Esophagus muscularis mucosa (tissue), 4 donors: ENCODE measurements at regions not wholly inside any gene's neighbourhood (a gene's known extent, or its start where the extent isn't known, plus 50 kb on each side); places are given as distances from the start of the nearest gene placed in this dataset.

Source experiments
- DNase-seq: peaks from one replicate; pipeline ENCODE4 v3.0.0-alpha.2; 2017; ENCODE audit errors: extremely low spot score
- H3K27ac ChIP-seq, 4 donors: fragments of 200-600 bp; sonication (generic); replicated peaks in 1 of 4; 1 replicate in 3 of 4; 2 replicates in 1 of 4; pipeline ENCODE4 v1.5.1; 2016 to 2019; ENCODE audit warnings: mild to moderate bottlenecking in 1 of 4
- H3K27me3 ChIP-seq, 4 donors: fragments of 200-600 bp; sonication (generic); one replicate each; pipeline versions ENCODE4 v1.5.1 to v1.6.0; 2016 to 2019
- H3K36me3 ChIP-seq, 4 donors: fragments of 200-600 bp; sonication (generic); one replicate each; pipeline ENCODE4 v1.5.1; 2016 to 2019
- H3K4me1 ChIP-seq, 4 donors: fragments of 200-600 bp; sonication (generic); one replicate each; pipeline ENCODE4 v1.5.1; 2016 to 2019
- H3K4me3 ChIP-seq, 4 donors: fragments of 200-600 bp; sonication (generic); 1 replicate in 2 of 4; 2 replicates in 2 of 4; pipeline ENCODE4 v1.5.1; 2016 to 2019; ENCODE audit warnings: mild to moderate bottlenecking in 4 of 4, moderate library complexity in 1 of 4
- H3K9me3 ChIP-seq, 4 donors: fragments of 200-600 bp; sonication (generic); 1 replicate in 3 of 4; 2 replicates in 1 of 4; pipeline ENCODE4 v1.5.1; 2016 to 2019
- EP300 ChIP-seq: sonication (generic); formaldehyde crosslinking; IDR thresholded peaks from one replicate; pipeline ENCODE4 v1.6.1; 2017; ENCODE audit warnings: antibody characterized with exemption
- POLR2A ChIP-seq: fragments of 450-650 bp; IDR thresholded peaks from one replicate; pipeline ENCODE4 v1.6.1; 2017; ENCODE audit warnings: antibody characterized with exemption, moderate library complexity, mild to moderate bottlenecking, low read depth
- POLR2AphosphoS5 ChIP-seq, 2 donors: sonication (generic); formaldehyde crosslinking; IDR thresholded peaks; one replicate each; pipeline ENCODE4 v1.6.1; 2017; ENCODE audit warnings: antibody characterized with exemption in 2 of 2
- WGBS: methylation state at CpG from one replicate; pipeline ENCODE4 v1.1.5; 2018; 5-methylcytosine and 5-hydroxymethylcytosine counted together
- intact Hi-C: fragments of 100-400 bp; cut with DNase I; formaldehyde crosslinking; loops from one replicate; pipeline ENCODE4 v1.15.1; 2023
- TF ChIP-seq, protein P1 (sequence below), 3 experiments: fragments of 200-600 bp in 2 of 3; fragments of 450-650 bp in 1 of 3; sonication (generic) in 2 of 3; IDR thresholded peaks; one replicate each; pipeline ENCODE4 v1.5.1; 2017 to 2019; ENCODE audit warnings: antibody characterized with exemption in 3 of 3, mild to moderate bottlenecking in 2 of 3, moderate library complexity in 1 of 3

GRCh38 chr2:181805228-181806038 lies 86.1 kb upstream of the ITPRID2 start:
- no peaks in the 10 kb centered on the region for H3K36me3 ChIP-seq
- H3K4me1 ChIP-seq = peaks cover 10 to 24% (median 17%) of the 10 kb centered on the region in 4 donors
- H3K27me3 ChIP-seq = no peaks in the 10 kb centered on the region
- peak overlapping the region in 2 of 4 donors; percentile 7 to 16 for H3K27ac ChIP-seq
- H3K9me3 ChIP-seq = no peaks in the 10 kb centered on the region
- intact Hi-C loops = no loop called here
- WGBS = 24% methylated on average over 3 of the region's 3 CpGs
- no peak overlapping the region for H3K4me3 ChIP-seq
- TF ChIP-seq POLR2A (no peak), EP300 (no peak), POLR2AphosphoS5 (IDR thresholded peaks at IDR 0.05) (no peak)
- TF ChIP-seq, protein P1, sequence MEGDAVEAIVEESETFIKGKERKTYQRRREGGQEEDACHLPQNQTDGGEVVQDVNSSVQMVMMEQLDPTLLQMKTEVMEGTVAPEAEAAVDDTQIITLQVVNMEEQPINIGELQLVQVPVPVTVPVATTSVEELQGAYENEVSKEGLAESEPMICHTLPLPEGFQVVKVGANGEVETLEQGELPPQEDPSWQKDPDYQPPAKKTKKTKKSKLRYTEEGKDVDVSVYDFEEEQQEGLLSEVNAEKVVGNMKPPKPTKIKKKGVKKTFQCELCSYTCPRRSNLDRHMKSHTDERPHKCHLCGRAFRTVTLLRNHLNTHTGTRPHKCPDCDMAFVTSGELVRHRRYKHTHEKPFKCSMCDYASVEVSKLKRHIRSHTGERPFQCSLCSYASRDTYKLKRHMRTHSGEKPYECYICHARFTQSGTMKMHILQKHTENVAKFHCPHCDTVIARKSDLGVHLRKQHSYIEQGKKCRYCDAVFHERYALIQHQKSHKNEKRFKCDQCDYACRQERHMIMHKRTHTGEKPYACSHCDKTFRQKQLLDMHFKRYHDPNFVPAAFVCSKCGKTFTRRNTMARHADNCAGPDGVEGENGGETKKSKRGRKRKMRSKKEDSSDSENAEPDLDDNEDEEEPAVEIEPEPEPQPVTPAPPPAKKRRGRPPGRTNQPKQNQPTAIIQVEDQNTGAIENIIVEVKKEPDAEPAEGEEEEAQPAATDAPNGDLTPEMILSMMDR (IDR thresholded peaks at IDR 0.05) = no peak
- DNase-seq = no peak

DNA sequence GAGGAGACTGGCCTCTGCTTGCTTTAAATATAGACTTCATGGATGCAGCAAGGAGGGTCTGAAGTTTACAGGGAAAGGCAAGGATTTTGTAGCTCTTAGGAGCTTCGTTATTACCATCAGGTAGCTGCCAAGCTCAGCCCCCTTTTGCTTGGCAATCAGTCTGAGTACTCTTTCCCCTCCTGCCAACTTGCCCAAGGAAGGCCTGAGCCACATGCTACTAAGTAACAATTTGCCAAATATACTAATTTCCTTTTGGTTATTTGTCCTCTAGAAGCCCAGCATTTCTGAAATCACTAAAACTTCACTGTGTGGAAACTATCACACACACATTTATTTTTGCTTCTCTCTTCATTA lies 85.5 kb upstream of the ITPRID2 start:
- TF ChIP-seq, protein P1 (IDR thresholded peaks at IDR 0.05) = no peak
- TF ChIP-seq EP300 (no peak), POLR2A (no peak), POLR2AphosphoS5 (IDR thresholded peaks at IDR 0.05) (no peak)
- WGBS = 17% methylated on average over 1 of the region's 1 CpG
- H3K27ac ChIP-seq = peak overlapping the region in 2 of 4 donors; percentile 7 to 16
- DNase-seq = no peak
- intact Hi-C loops = no loop called here
- no peaks in the 10 kb centered on the region for H3K36me3 ChIP-seq
- H3K4me1 ChIP-seq = peaks cover 10 to 30% (median 23%) of the 10 kb centered on the region in 4 donors
- H3K27me3 ChIP-seq = no peaks in the 10 kb centered on the region
- no peak overlapping the region for H3K4me3 ChIP-seq
- H3K9me3 ChIP-seq = no peaks in the 10 kb centered on the region

DNA sequence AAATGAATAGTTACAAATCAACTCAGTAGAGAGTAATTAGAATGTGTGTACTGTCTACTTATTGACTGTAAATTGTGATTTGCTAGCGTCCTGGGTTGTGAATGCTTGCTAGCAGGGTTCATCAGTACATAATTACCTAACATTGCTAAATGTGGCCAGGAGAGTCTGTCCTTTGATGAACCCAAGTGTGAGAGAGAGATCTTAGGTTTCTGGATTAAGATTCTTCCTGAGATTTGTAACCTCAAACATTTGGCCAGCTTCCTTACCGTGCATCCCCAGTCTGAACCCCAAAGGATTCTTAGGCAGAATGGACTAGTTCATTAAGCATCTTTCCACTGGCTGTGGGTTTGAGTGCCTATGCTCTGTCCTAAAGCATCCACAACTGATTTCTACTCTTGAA lies 84.0 kb upstream of the ITPRID2 start:
- no peak overlapping the region for H3K27ac ChIP-seq

DNA sequence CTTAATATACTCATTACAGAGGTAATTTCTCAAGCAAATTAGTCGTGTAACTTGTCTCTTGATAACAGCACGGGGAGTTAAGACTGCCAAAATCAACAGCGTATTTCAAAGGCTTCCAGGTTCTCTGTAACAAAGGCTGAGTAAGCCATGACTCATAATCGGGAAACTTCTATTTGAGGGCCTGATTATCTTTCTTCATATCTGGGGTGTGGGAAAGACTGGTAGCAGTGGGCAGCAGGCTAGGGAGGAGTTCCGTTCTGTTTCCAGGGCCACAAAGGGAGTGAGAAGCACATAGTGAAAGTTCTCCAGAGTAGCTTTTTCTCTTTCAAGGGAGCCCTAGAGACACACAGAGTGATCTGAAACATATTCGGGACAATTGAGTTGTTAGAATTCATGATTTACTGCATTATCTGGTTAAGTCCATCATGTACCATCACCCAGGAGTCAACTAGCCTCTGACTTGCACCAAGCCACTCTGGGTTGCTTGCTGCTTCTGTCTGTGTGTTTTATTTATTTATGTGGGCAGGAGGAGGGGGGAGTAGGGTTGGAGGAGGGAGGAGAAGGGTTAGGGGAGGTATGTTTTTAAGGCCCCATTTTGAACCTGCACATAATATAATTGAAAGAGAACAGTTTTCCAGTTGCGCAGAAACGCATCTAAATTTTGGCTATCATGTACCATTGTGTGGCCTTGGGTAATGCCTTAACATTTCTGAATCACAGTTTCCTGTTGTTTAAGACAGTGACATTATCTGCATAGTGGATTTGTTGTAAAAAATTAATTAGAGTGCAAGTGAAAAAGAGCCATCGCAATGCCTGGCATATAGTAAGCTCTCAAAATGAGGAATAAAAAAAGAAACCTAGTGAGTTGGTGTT lies 80.5 kb upstream of the ITPRID2 start:
- peak overlapping the region in 2 of 4 donors; percentile 11 to 27 for H3K4me3 ChIP-seq
- no peak for DNase-seq

More for the DNA sequence above, 84.0 kb upstream of the ITPRID2 start:
- no peak for TF ChIP-seq POLR2A
- no peak for TF ChIP-seq EP300
- TF ChIP-seq, protein P1 (IDR thresholded peaks at IDR 0.05) = no peak
- TF ChIP-seq POLR2AphosphoS5 (IDR thresholded peaks at IDR 0.05) = no peak
- no peak for DNase-seq
- no peaks in the 10 kb centered on the region for H3K36me3 ChIP-seq
- 54% methylated on average over 2 of the region's 2 CpGs for WGBS
- no peaks in the 10 kb centered on the region for H3K9me3 ChIP-seq
- intact Hi-C loops = no loop called here
- H3K4me3 ChIP-seq = no peak overlapping the region
- no peaks in the 10 kb centered on the region for H3K27me3 ChIP-seq
- peaks cover 10 to 38% (median 26%) of the 10 kb centered on the region in 4 donors for H3K4me1 ChIP-seq

More for the DNA sequence above, 80.5 kb upstream of the ITPRID2 start:
- peak; percentile 51 to 53 for TF ChIP-seq POLR2AphosphoS5 (IDR thresholded peaks at IDR 0.05)
- TF ChIP-seq EP300 = no peak
- no peaks in the 10 kb centered on the region for H3K27me3 ChIP-seq
- H3K9me3 ChIP-seq = no peaks in the 10 kb centered on the region
- intact Hi-C loops = no loop called here
- H3K4me1 ChIP-seq = peaks cover 1 to 22% (median 16%) of the 10 kb centered on the region in 4 donors
- H3K36me3 ChIP-seq = no peaks in the 10 kb centered on the region
- H3K27ac ChIP-seq = peak overlapping the region; percentile 10 to 59 (median 46)
- 42% methylated on average over 9 of the region's 9 CpGs for WGBS
